ENCODE measurements at regions not wholly inside any gene's neighbourhood (a gene's known extent, or its start where the extent isn't known, plus 50 kb on each side); places are given as distances from the start of the nearest gene placed in this dataset.

DNA sequence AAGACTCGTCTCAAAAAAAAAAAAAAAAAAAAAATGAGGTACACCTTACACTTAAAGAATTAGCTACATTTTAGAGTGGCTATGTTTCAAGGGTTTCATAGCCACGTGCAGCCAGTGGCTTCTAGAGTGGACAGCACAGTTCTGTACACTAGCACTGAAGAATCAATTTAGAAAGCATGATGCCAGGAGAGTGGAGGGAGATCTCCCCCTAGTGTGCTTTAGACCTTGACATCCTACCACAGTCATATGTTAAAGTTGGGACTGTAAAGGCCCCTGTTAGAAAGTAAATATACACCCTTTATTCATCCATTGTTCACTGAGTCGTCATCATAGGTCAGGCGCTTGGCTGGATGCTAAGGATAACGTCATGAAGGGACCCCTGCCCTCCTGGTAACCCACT is 179.4 kb downstream of the QDPR start:
- Histone ChIP-seq H3K36me3 (ENCODE audit: control insufficient read depth in 4 of 4, insufficient read depth in 4 of 4, low read length in 3 of 4) (no peaks in the 10 kb centered on the region), H3K27ac (ENCODE audit: insufficient read depth in 1 of 2, low read depth in 1 of 2, low read length in 2 of 2, poor library complexity in 1 of 2, severe bottlenecking in 2 of 2) (no peak overlapping the region), H3K9me3 (ENCODE audit: control extremely low read depth in 1 of 5, control insufficient read depth in 4 of 5, insufficient read depth in 2 of 5, low read depth in 1 of 5, low read length in 4 of 5) (no peaks in the 10 kb centered on the region), H3K4me3 (ENCODE audit: control insufficient read depth in 1 of 7, extremely low read depth in 1 of 7, insufficient read depth in 4 of 7, low read depth in 2 of 7, low read length in 6 of 7) (no peak overlapping the region), H3K27me3 (replicated peaks in 2 of 5; ENCODE audit: control insufficient read depth in 4 of 5, insufficient read depth in 5 of 5, low read length in 4 of 5) (no peaks in the 10 kb centered on the region), H3K4me1 (ENCODE audit: control extremely low read depth in 1 of 4, control insufficient read depth in 4 of 4, insufficient read depth in 4 of 4, low read length in 3 of 4) (peaks cover 4 to 18% (median 8%) of the 10 kb centered on the region in 4 experiments)
- DNase-seq: no peak
- CTCF ChIA-PET: no interaction called here
- WGBS (ENCODE audit: insufficient coverage): 100% methylated on average over 3 of the region's 5 CpGs
- POLR2A ChIA-PET: interaction anchor here (0.6 kb wide), 1 partner anchor 545 kb away, joined by 5 read pairs; no protein-coding TSS in a partner anchor

DNA sequence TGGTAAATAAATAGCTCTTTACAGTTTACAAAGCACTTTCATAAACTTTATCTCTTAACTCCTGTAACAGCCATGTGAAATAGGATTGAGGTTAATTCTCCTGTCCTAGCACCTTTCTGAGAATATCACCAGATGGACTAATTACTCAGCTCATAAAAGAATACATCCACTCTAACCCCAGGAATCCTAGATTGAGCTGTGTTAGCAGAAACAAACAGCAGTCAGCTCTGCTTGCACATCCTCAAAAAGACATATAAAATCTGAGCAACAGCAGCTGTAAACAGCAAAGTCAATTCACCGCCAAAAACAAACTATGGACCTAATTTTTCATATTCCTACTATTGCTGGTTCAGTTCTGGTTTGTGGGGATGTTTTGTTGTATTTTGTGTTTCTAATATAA is 182.8 kb downstream of the QDPR start:
- H3K36me3 ChIP-seq (ENCODE audit: control insufficient read depth in 4 of 4, insufficient read depth in 4 of 4, low read length in 3 of 4): no peaks in the 10 kb centered on the region
- no peak overlapping the region for H3K4me3 ChIP-seq (ENCODE audit: control insufficient read depth in 1 of 7, extremely low read depth in 1 of 7, insufficient read depth in 4 of 7, low read depth in 2 of 7, low read length in 6 of 7)
- H3K4me1 ChIP-seq (ENCODE audit: control extremely low read depth in 1 of 4, control insufficient read depth in 4 of 4, insufficient read depth in 4 of 4, low read length in 3 of 4): peaks cover 4 to 18% (median 10%) of the 10 kb centered on the region in 4 experiments
- H3K9me3 ChIP-seq (ENCODE audit: control extremely low read depth in 1 of 5, control insufficient read depth in 4 of 5, insufficient read depth in 2 of 5, low read depth in 1 of 5, low read length in 4 of 5): no peaks in the 10 kb centered on the region
- H3K27ac ChIP-seq (ENCODE audit: insufficient read depth in 1 of 2, low read depth in 1 of 2, low read length in 2 of 2, poor library complexity in 1 of 2, severe bottlenecking in 2 of 2): no peak overlapping the region
- no peaks in the 10 kb centered on the region for H3K27me3 ChIP-seq (replicated peaks in 2 of 5; ENCODE audit: control insufficient read depth in 4 of 5, insufficient read depth in 5 of 5, low read length in 4 of 5)
- CTCF ChIA-PET: no interaction called here
- POLR2A ChIA-PET: interaction anchor here (0.6 kb wide), 1 partner anchor 797 kb away, joined by 4 read pairs; no protein-coding TSS in a partner anchor
- DNase-seq: peak in 1 of 3 donors; percentile 18
- no CpG with 5 or more reads among the region's 1 CpG for WGBS (ENCODE audit: insufficient coverage)

DNA sequence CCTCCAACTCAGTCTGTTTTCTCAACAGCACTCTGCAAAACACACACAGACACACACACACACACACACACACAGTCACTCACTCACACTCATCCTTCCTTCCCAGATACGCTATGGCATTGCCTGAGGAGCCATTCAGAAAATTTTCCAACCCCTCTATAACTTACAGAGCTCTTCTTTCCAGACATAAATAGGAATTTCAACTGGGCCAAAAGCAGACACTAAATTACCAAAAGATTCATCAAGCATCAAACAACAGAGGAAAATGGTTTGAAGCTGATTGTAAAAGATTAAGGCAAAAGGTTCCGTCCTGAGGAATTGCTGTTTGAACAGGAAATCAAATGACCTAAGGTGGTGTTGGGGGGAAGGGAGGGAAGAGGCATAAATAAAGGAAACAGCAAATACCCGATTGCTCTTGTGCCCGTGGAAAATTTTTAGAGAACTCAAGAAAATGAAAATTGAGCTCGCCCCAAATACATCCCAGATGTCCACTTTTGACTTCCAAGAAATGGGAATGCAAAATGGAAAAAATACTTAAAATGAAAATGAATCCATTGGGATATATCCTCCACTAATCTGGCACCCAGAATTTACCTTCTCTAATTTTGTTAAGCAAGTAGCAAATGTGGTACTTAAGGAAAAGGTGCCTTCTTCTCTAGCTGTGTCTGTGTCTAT is 183.6 kb downstream of the QDPR start:
- ChIA-PET CTCF (no interaction called here), POLR2A (no interaction called here)
- peaks cover 4 to 18% (median 11%) of the 10 kb centered on the region in 4 experiments for H3K4me1 ChIP-seq (ENCODE audit: control extremely low read depth in 1 of 4, control insufficient read depth in 4 of 4, insufficient read depth in 4 of 4, low read length in 3 of 4)
- no peak overlapping the region for H3K27ac ChIP-seq (ENCODE audit: insufficient read depth in 1 of 2, low read depth in 1 of 2, low read length in 2 of 2, poor library complexity in 1 of 2, severe bottlenecking in 2 of 2)
- no peak overlapping the region for H3K4me3 ChIP-seq (ENCODE audit: control insufficient read depth in 1 of 7, extremely low read depth in 1 of 7, insufficient read depth in 4 of 7, low read depth in 2 of 7, low read length in 6 of 7)
- H3K27me3 ChIP-seq (replicated peaks in 2 of 5; ENCODE audit: control insufficient read depth in 4 of 5, insufficient read depth in 5 of 5, low read length in 4 of 5): peaks cover 0 to 3% (median 0%) of the 10 kb centered on the region in 5 experiments
- no peak for DNase-seq
- H3K9me3 ChIP-seq (ENCODE audit: control extremely low read depth in 1 of 5, control insufficient read depth in 4 of 5, insufficient read depth in 2 of 5, low read depth in 1 of 5, low read length in 4 of 5): no peaks in the 10 kb centered on the region
- WGBS (ENCODE audit: insufficient coverage): 13% methylated on average over 1 of the region's 5 CpGs
- H3K36me3 ChIP-seq (ENCODE audit: control insufficient read depth in 4 of 4, insufficient read depth in 4 of 4, low read length in 3 of 4): no peaks in the 10 kb centered on the region

DNA sequence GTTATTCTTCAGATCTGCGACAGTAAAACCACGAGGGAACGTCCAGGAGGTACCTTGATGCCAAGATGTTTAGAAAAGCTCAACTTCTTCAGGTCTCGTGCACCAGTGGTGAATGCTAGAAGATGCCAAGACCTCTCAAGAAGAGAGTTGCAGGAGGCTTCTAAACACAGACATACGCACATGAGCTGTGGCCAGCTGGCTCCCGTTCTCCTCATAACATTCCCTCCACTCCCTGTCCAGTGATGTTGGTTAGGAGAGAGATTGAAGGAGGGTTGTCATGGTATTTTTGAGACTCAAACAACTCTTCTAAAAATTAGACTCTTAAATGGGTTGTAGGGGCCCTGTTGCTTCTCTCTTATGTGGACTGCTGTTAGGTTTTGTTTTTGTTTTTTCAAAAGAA is 184.3 kb downstream of the QDPR start:
- WGBS (ENCODE audit: insufficient coverage): 92% methylated on average over 4 of the region's 6 CpGs
- Histone ChIP-seq H3K9me3 (ENCODE audit: control extremely low read depth in 1 of 5, control insufficient read depth in 4 of 5, insufficient read depth in 2 of 5, low read depth in 1 of 5, low read length in 4 of 5) (no peaks in the 10 kb centered on the region), H3K27me3 (replicated peaks in 2 of 5; ENCODE audit: control insufficient read depth in 4 of 5, insufficient read depth in 5 of 5, low read length in 4 of 5) (peaks cover 0 to 6% (median 0%) of the 10 kb centered on the region in 5 experiments), H3K36me3 (ENCODE audit: control insufficient read depth in 4 of 4, insufficient read depth in 4 of 4, low read length in 3 of 4) (no peaks in the 10 kb centered on the region), H3K27ac (ENCODE audit: insufficient read depth in 1 of 2, low read depth in 1 of 2, low read length in 2 of 2, poor library complexity in 1 of 2, severe bottlenecking in 2 of 2) (no peak overlapping the region), H3K4me1 (ENCODE audit: control extremely low read depth in 1 of 4, control insufficient read depth in 4 of 4, insufficient read depth in 4 of 4, low read length in 3 of 4) (peaks cover 4 to 18% (median 11%) of the 10 kb centered on the region in 4 experiments), H3K4me3 (ENCODE audit: control insufficient read depth in 1 of 7, extremely low read depth in 1 of 7, insufficient read depth in 4 of 7, low read depth in 2 of 7, low read length in 6 of 7) (no peak overlapping the region)
- ChIA-PET POLR2A (interaction anchor here (0.7 kb wide), 1 partner anchor 1014 kb away, joined by 3 read pairs; no protein-coding TSS in a partner anchor), CTCF (no interaction called here)
- no peak for DNase-seq

DNA sequence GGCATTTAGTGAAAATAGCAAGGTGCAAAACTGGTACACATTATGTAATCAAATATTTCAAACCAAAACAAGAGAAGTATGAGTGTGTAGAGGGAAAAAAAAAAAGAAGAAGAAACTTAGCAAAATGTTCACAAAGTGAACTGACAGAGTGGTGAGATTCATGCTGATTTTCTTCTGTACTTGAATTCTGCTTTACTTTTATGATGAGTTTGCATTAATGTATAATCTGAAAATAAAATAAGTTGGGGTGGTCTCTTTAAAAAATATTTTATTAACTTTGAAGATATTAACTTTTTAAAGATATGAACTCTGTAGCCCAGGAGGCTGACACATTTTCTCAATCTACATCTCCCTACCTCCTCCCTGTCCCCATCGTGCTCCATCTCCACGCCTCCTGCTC is 185.1 kb downstream of the QDPR start:
- no peak for DNase-seq
- peaks cover 0 to 6% (median 0%) of the 10 kb centered on the region in 5 experiments for H3K27me3 ChIP-seq (replicated peaks in 2 of 5; ENCODE audit: control insufficient read depth in 4 of 5, insufficient read depth in 5 of 5, low read length in 4 of 5)
- CTCF ChIA-PET: no interaction called here
- peaks cover 4 to 18% (median 11%) of the 10 kb centered on the region in 4 experiments for H3K4me1 ChIP-seq (ENCODE audit: control extremely low read depth in 1 of 4, control insufficient read depth in 4 of 4, insufficient read depth in 4 of 4, low read length in 3 of 4)
- H3K4me3 ChIP-seq (ENCODE audit: control insufficient read depth in 1 of 7, extremely low read depth in 1 of 7, insufficient read depth in 4 of 7, low read depth in 2 of 7, low read length in 6 of 7): no peak overlapping the region
- no peak overlapping the region for H3K27ac ChIP-seq (ENCODE audit: insufficient read depth in 1 of 2, low read depth in 1 of 2, low read length in 2 of 2, poor library complexity in 1 of 2, severe bottlenecking in 2 of 2)
- no peaks in the 10 kb centered on the region for H3K9me3 ChIP-seq (ENCODE audit: control extremely low read depth in 1 of 5, control insufficient read depth in 4 of 5, insufficient read depth in 2 of 5, low read depth in 1 of 5, low read length in 4 of 5)
- 83% methylated on average over 2 of the region's 2 CpGs for WGBS (ENCODE audit: insufficient coverage)
- POLR2A ChIA-PET: no interaction called here
- H3K36me3 ChIP-seq (ENCODE audit: control insufficient read depth in 4 of 4, insufficient read depth in 4 of 4, low read length in 3 of 4): no peaks in the 10 kb centered on the region

DNA sequence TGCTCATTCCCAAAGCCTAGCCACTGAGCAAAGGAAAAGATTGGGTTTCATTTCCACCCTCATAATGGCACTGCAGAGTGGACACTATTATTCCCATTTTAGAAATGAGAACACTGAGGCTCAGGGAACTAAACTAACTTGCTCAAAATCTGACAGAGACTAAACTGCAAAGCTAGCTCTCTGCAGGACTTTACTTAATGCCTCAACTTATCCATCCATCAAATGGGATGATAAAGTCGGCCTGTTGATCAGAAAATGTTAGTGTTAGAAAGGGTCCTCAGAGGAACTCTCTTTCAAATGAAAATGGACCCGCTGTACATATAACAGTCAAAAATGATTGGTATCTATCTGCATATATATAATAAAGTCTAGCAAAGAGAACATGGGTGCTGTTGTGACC is 186.8 kb downstream of the QDPR start:
- no peak overlapping the region for H3K27ac ChIP-seq (ENCODE audit: insufficient read depth in 1 of 2, low read depth in 1 of 2, low read length in 2 of 2, poor library complexity in 1 of 2, severe bottlenecking in 2 of 2)
- no peak for DNase-seq
- peaks cover 0 to 6% (median 0%) of the 10 kb centered on the region in 5 experiments for H3K27me3 ChIP-seq (replicated peaks in 2 of 5; ENCODE audit: control insufficient read depth in 4 of 5, insufficient read depth in 5 of 5, low read length in 4 of 5)
- H3K9me3 ChIP-seq (ENCODE audit: control extremely low read depth in 1 of 5, control insufficient read depth in 4 of 5, insufficient read depth in 2 of 5, low read depth in 1 of 5, low read length in 4 of 5): no peaks in the 10 kb centered on the region
- H3K4me1 ChIP-seq (ENCODE audit: control extremely low read depth in 1 of 4, control insufficient read depth in 4 of 4, insufficient read depth in 4 of 4, low read length in 3 of 4): peaks cover 4 to 18% (median 11%) of the 10 kb centered on the region in 4 experiments
- POLR2A ChIA-PET: no interaction called here
- no CpG with 5 or more reads among the region's 2 CpGs for WGBS (ENCODE audit: insufficient coverage)
- H3K4me3 ChIP-seq (ENCODE audit: control insufficient read depth in 1 of 7, extremely low read depth in 1 of 7, insufficient read depth in 4 of 7, low read depth in 2 of 7, low read length in 6 of 7): no peak overlapping the region
- H3K36me3 ChIP-seq (ENCODE audit: control insufficient read depth in 4 of 4, insufficient read depth in 4 of 4, low read length in 3 of 4): no peaks in the 10 kb centered on the region
- CTCF ChIA-PET: interaction anchor here (1.6 to 2.1 kb wide), 3 partner anchors 12 to 31 kb away, joined by 3 to 5 read pairs (median 3); no protein-coding TSS in a partner anchor

DNA sequence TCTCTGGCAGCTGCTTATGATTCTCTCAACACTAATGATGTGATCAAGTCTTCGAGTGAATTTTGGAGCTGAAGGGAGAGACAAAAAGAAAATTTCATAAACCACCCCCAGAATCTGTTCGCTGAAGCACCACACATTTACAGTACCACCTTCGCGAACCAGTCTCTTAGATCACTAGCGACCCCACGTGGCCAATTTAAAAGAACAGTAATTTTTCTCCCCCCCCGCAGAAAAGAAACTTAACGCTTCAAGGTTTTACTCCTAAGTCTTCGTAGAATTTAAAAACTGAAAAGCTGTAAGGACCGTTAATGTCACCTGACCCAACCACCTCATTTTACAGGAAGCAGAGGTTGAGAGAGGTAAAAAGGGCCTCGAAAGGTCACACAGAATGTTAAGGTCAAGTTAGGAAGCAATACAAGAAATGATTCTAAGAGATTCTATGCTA is 187.5 kb downstream of the QDPR start:
- 0% methylated on average over 5 of the region's 11 CpGs for WGBS (ENCODE audit: insufficient coverage)
- H3K4me3 ChIP-seq (ENCODE audit: control insufficient read depth in 1 of 7, extremely low read depth in 1 of 7, insufficient read depth in 4 of 7, low read depth in 2 of 7, low read length in 6 of 7): peak overlapping the region in 1 of 7 experiments; percentile 43
- peaks cover 4 to 16% (median 10%) of the 10 kb centered on the region in 4 experiments for H3K4me1 ChIP-seq (ENCODE audit: control extremely low read depth in 1 of 4, control insufficient read depth in 4 of 4, insufficient read depth in 4 of 4, low read length in 3 of 4)
- ChIA-PET CTCF (interaction anchor here (0.8 to 2.1 kb wide), 7 partner anchors 11 to 978 kb away, joined by 3 to 6 read pairs (median 3); no protein-coding TSS in a partner anchor), POLR2A (no interaction called here)
- no peak overlapping the region for H3K27ac ChIP-seq (ENCODE audit: insufficient read depth in 1 of 2, low read depth in 1 of 2, low read length in 2 of 2, poor library complexity in 1 of 2, severe bottlenecking in 2 of 2)
- no peaks in the 10 kb centered on the region for H3K36me3 ChIP-seq (ENCODE audit: control insufficient read depth in 4 of 4, insufficient read depth in 4 of 4, low read length in 3 of 4)
- peak; percentile 32 to 67 (median 63) for DNase-seq
- peaks cover 0 to 6% (median 0%) of the 10 kb centered on the region in 5 experiments for H3K27me3 ChIP-seq (replicated peaks in 2 of 5; ENCODE audit: control insufficient read depth in 4 of 5, insufficient read depth in 5 of 5, low read length in 4 of 5)
- H3K9me3 ChIP-seq (ENCODE audit: control extremely low read depth in 1 of 5, control insufficient read depth in 4 of 5, insufficient read depth in 2 of 5, low read depth in 1 of 5, low read length in 4 of 5): no peaks in the 10 kb centered on the region
